HG02623 (cell line): ENCODE measurements at regions not wholly inside any gene's neighbourhood (a gene's known extent, or its start where the extent isn't known, plus 50 kb on each side); places are given as distances from the start of the nearest gene placed in this dataset.

Experiments used
- ATAC-seq: cut with Tn5 transposase; IDR thresholded peaks from one replicate; pipeline ENCODE4 v1.9.1; 2021; ENCODE audit warnings: moderate library complexity; ENCODE audit not compliant: unreplicated experiment

- no peak for ATAC-seq
Observed at GRCh38 chr10:44301781-44302355, 83.0 kb downstream of the CXCL12 start.

- peak; percentile 67 for ATAC-seq
Observed at GRCh38 chr10:44300666-44301649, 83.9 kb downstream of the CXCL12 start.

GRCh38 chr10:44298713-44299112 lies 86.2 kb downstream of the CXCL12 start:
- no peak for ATAC-seq

GRCh38 chr10:44297963-44298362 lies 86.9 kb downstream of the CXCL12 start:
- ATAC-seq = no peak

- no peak for ATAC-seq
Observed at GRCh38 chr10:44295644-44296241, 89.2 kb downstream of the CXCL12 start.

- no peak for ATAC-seq
Observed at GRCh38 chr10:44294726-44295412, 90.0 kb downstream of the CXCL12 start.

GRCh38 chr10:44293842-44294241 lies 91.1 kb downstream of the CXCL12 start:
- ATAC-seq = no peak

- no peak for ATAC-seq
Observed at GRCh38 chr10:44293306-44293778, 91.6 kb downstream of the CXCL12 start.

GRCh38 chr10:44292390-44293002 lies 92.4 kb downstream of the CXCL12 start:
- ATAC-seq = no peak

- ATAC-seq = no peak
Observed at GRCh38 chr10:44291091-44291490, 93.8 kb downstream of the CXCL12 start.

- no peak for ATAC-seq
Observed at GRCh38 chr10:44289125-44289524, 95.8 kb downstream of the CXCL12 start.

- no peak for ATAC-seq
Observed at GRCh38 chr10:44287408-44287807, 97.5 kb downstream of the CXCL12 start.

- ATAC-seq = no peak
Observed at GRCh38 chr10:44284198-44285084, 100.5 kb downstream of the CXCL12 start.

- no peak for ATAC-seq
Observed at GRCh38 chr10:44282626-44283300, 102.1 kb downstream of the CXCL12 start.

- no peak for ATAC-seq
Observed at GRCh38 chr10:44281662-44282061, 103.2 kb downstream of the CXCL12 start.

- ATAC-seq = no peak
Observed at GRCh38 chr10:44281089-44281613, 103.7 kb downstream of the CXCL12 start.

- no peak for ATAC-seq
Observed at GRCh38 chr10:44280226-44281014, 104.5 kb downstream of the CXCL12 start.
